ENCODE measurements at regions not wholly inside any gene's neighbourhood (a gene's known extent, or its start where the extent isn't known, plus 50 kb on each side); places are given as distances from the start of the nearest gene placed in this dataset.

- in situ Hi-C loops (cut with HindIII; ENCODE audit: extremely low pct_ligation_motif_present, low pct_unique_long_range_greater_than_20kb) (no loop called here), intact Hi-C loops (cut with micrococcal nuclease; ENCODE audit: unreplicated experiment) (no loop called here)
- Histone ChIP-seq H3K36me3 (replicated peaks in 1 of 2; ENCODE audit: control insufficient read depth in 1 of 2, insufficient read depth in 2 of 2, low read length in 2 of 2) (no peaks in the 10 kb centered on the region), H3K4me1 (ENCODE audit: insufficient read depth, low read length) (no peaks in the 10 kb centered on the region), H3K27me3 (ENCODE audit: control insufficient read depth in 1 of 2, insufficient read depth in 2 of 2, low read length in 2 of 2) (peaks cover 0 to 5% of the 10 kb centered on the region in 2 experiments; a peak in 2 of 5 replicates), H3K4me3 (replicated peaks in 1 of 3; ENCODE audit: insufficient read depth in 1 of 3, low read depth in 2 of 3, low read length in 3 of 3) (no peak overlapping the region), H3K79me2 (ENCODE audit: insufficient read depth, low read length) (no peaks in the 10 kb centered on the region), H3K27ac (ENCODE audit: extremely low read length, insufficient read depth, low read length) (no peak overlapping the region), H3K9ac (ENCODE audit: insufficient read depth, low read depth, low read length) (no peak overlapping the region), H3K9me3 (ENCODE audit: low read length) (no peaks in the 10 kb centered on the region), H2AFZ (ENCODE audit: low read length) (no peak overlapping the region), H3K4me2 (ENCODE audit: low read depth, low read length) (no peak overlapping the region), H4K20me1 (ENCODE audit: insufficient read depth, low read length) (no peaks in the 10 kb centered on the region)
- CTCF ChIA-PET (ENCODE audit: low intra/inter-chr PET ratio, low total read pairs): no interaction called here
- no peak for ATAC-seq
- WGBS (ENCODE audit: low lambda C conversion rate): 2% methylated on average over 7 of the region's 7 CpGs
- POLR2A ChIA-PET: no interaction called here
- BruUV-seq (replicated peaks): no TSS peak
- DNase-seq (ENCODE audit: low spot score): no peak
- TF ChIP-seq GMEB1 (CRISPR knock-in tag; IDR thresholded peaks at IDR 0.05; ENCODE audit: borderline replicate concordance): no peak
- TF ChIP-seq ISL2 (CRISPR knock-in tag; IDR thresholded peaks at IDR 0.05): no peak
- TF ChIP-seq HMG20B (CRISPR knock-in tag; conservative IDR thresholded peaks at IDR 0.05): no peak
- TF ChIP-seq SIX4 (CRISPR knock-in tag; IDR thresholded peaks at IDR 0.05): no peak
- no peak for TF ChIP-seq ELF1 (CRISPR knock-in tag; IDR thresholded peaks at IDR 0.05)
- no peak for TF ChIP-seq ZNF598 (CRISPR knock-in tag; IDR thresholded peaks at IDR 0.05; ENCODE audit: borderline replicate concordance)
- no peak for TF ChIP-seq CBX1 (IDR thresholded peaks at IDR 0.05; ENCODE audit: low read depth)
- TF ChIP-seq THAP11 (CRISPR knock-in tag; IDR thresholded peaks at IDR 0.05): no peak
- TF ChIP-seq CC2D1A (CRISPR knock-in tag; IDR thresholded peaks at IDR 0.05): no peak
- no peak for TF ChIP-seq ADNP (CRISPR knock-in tag; IDR thresholded peaks at IDR 0.05)
- TF ChIP-seq ZNF629 (CRISPR knock-in tag; conservative IDR thresholded peaks at IDR 0.05): no peak
- no peak for TF ChIP-seq MATR3 (CRISPR knock-in tag; IDR thresholded peaks at IDR 0.05)
- TF ChIP-seq PAWR (CRISPR knock-in tag; IDR thresholded peaks at IDR 0.05; ENCODE audit: borderline replicate concordance): no peak
- no peak for TF ChIP-seq HDAC2 (CRISPR knock-in tag; IDR thresholded peaks at IDR 0.05)
- FAIRE-seq: no peak
Observed at GRCh38 chr2:6664332-6665061, 201.2 kb downstream of the CMPK2 start.

Measured in HepG2 (cell line).